IPS-15b (cell line): ENCODE measurements at regions not wholly inside any gene's neighbourhood (a gene's known extent, or its start where the extent isn't known, plus 50 kb on each side); places are given as distances from the start of the nearest gene placed in this dataset.
"Not testable (repeated sequence)": the region's sequence is repeated elsewhere in the genome, so short reads cannot be mapped to it uniquely, and the experiment has no call there.

Source experiments
- H3K27me3 ChIP-seq: one replicate; pipeline ENCODE4 v1.6.1; 2013; ENCODE audit warnings: low read length; ENCODE audit not compliant: control insufficient read depth, insufficient read depth
- H3K36me3 ChIP-seq: one replicate; pipeline ENCODE4 v1.6.1; 2013; ENCODE audit warnings: low read length; ENCODE audit not compliant: control insufficient read depth, insufficient read depth
- H3K4me1 ChIP-seq: one replicate; pipeline ENCODE4 v1.6.1; 2013; ENCODE audit warnings: mild to moderate bottlenecking, low read length; ENCODE audit not compliant: control insufficient read depth, insufficient read depth
- H3K4me3 ChIP-seq: one replicate; pipeline ENCODE4 v1.5.1; 2013; ENCODE audit warnings: low read depth, low read length
- H3K9ac ChIP-seq: one replicate; pipeline ENCODE4 v1.6.1; 2013; ENCODE audit warnings: low read depth, mild to moderate bottlenecking, low read length
- H3K9me3 ChIP-seq: one replicate; pipeline ENCODE4 v1.6.1; 2013; ENCODE audit warnings: mild to moderate bottlenecking, low read length; ENCODE audit not compliant: control insufficient read depth, insufficient read depth

DNA sequence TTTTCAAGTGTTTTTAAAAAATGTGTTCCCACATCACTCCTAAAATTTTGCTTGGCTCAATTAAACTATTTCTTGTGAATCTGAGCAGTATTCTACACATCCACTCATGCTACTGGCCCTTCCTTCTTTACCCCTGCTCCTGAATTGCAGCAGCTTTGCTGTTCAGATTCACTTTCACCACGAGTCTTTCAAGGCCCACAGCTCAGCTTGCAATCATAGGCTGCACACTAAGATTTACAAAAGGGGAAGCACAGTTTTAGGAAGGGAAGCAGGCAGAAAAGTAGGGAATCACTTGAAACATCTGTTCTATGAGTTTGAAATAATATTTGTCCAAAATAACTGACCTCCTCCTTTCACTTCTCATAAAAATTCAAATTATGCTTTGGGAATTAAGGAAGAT lies 70.9 kb upstream of the EDEM3 start:
- Histone ChIP-seq H3K9me3 (no peaks in the 10 kb centered on the region), H3K4me1 (peaks cover 6% of the 10 kb centered on the region), H3K36me3 (no peaks in the 10 kb centered on the region), H3K4me3 (no peak overlapping the region), H3K27me3 (no peaks in the 10 kb centered on the region), H3K9ac (no peak overlapping the region)

DNA sequence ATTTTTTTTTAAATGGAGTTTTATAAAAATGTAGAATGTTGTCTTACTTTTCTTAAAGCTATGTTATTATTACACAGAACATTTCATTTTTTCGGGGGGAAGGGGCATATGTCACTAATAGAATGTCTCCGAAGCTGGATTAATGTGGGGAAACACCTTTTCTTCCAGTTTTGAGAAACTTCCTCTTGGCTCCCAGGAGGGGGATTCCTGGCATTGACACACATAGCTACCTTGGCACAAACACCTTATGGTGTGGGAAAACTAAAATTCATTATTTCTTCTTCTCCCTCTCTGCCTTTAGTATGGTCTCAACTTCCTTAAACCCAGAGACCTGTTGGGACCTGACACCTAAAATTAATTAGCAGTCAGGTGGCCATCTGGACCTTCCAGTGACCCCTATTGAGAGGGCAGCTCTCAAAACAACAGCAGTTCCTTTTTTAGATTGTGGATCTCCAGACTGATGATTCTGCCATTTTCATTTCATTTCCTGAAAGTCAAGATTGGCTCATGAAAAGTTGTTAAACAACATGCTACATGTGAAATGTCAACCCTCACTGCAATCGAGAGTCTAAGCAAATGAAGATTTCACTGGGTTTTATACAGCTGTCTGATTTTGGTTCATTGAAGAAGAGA lies 70.1 kb upstream of the EDEM3 start:
- Histone ChIP-seq H3K36me3 (no peaks in the 10 kb centered on the region), H3K9ac (no peak overlapping the region), H3K27me3 (no peaks in the 10 kb centered on the region), H3K9me3 (no peaks in the 10 kb centered on the region), H3K4me1 (peaks cover 6% of the 10 kb centered on the region), H3K4me3 (no peak overlapping the region)

DNA sequence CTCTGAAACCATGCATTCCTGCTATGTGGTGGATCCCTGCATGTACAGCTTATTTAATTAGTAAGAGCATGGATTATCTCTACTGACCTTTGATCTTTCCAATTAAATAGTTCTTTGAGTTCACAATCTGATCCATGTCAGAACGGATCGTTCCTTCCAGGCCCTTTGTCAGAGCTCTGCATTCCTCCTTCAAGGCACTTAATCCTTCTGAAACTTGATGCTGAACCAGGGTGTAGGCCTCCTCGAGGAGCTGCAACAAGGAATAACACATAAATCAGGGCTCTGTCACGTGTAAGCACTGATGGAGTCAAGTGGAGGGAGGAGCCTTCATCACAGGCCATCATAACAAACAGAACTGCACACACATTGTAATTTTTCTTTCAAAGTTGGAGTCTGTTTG lies 68.4 kb upstream of the EDEM3 start:
- Histone ChIP-seq H3K4me1 (peaks cover 2% of the 10 kb centered on the region), H3K27me3 (no peaks in the 10 kb centered on the region), H3K4me3 (no peak overlapping the region), H3K9ac (no peak overlapping the region), H3K9me3 (no peaks in the 10 kb centered on the region), H3K36me3 (no peaks in the 10 kb centered on the region)

DNA sequence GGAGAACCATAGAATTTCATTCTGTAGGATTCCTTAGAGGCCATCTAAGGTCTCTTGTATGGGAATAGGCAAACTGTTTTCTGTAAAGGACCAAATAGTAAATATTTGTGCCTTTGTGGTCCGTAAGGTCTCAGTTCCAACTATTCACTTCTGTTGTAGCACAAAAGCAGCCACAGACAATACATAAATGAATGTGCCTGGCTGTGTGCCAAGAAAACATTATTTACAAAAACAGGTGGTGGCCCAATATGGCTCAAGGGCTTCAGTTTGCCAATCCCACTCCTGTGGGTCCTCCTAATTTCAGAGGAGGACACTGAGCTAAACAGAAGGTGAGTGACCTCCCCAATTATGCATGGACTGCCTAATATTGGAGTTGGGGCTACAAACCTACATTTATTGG lies 67.6 kb upstream of the EDEM3 start:
- Histone ChIP-seq H3K4me1 (no peaks in the 10 kb centered on the region), H3K4me3 (no peak overlapping the region), H3K9ac (no peak overlapping the region), H3K27me3 (no peaks in the 10 kb centered on the region), H3K9me3 (no peaks in the 10 kb centered on the region), H3K36me3 (no peaks in the 10 kb centered on the region)

DNA sequence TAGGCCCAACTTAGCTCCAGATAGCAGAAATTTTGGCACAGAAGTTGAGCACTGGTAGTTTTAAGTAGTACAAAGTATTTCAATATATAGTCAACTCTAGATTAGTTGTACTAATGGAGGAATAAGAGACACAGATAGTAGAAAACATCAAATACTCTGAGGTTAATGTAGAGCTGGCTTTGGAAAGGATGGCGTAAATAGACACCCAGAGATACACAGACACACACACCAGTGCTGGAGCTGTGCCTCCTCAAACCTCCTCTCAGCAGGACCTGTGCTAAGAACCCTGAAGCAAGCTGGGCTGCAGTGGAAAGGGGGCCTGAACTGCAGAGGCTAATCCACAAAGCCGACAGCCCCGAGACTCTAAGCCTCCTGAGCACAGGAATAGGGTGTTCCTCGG lies 67.0 kb upstream of the EDEM3 start:
- no peaks in the 10 kb centered on the region for H3K9me3 ChIP-seq
- H3K9ac ChIP-seq = no peak overlapping the region
- H3K36me3 ChIP-seq = no peaks in the 10 kb centered on the region
- H3K4me1 ChIP-seq = no peaks in the 10 kb centered on the region
- no peak overlapping the region for H3K4me3 ChIP-seq
- H3K27me3 ChIP-seq = no peaks in the 10 kb centered on the region

DNA sequence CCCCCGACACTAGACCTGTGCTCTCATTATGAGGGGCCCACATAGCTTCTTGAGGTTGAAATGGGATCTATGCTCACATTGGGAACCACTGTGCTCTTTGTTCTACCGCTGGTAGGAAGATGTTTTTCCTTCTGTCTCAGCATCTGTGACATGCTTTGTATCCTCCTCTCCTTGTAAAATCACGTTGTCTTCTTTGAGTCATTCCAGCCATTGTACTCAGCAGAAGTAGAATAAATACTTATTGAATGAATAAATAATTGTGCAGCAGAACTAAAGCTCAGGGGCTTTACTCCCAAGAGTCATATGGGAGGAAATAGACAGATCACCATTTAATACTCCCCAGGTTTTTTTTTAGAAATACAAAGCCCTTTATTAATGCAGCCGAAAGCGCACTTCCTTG lies 66.3 kb upstream of the EDEM3 start:
- no peaks in the 10 kb centered on the region for H3K4me1 ChIP-seq
- H3K36me3 ChIP-seq = no peaks in the 10 kb centered on the region
- H3K4me3 ChIP-seq = no peak overlapping the region

DNA sequence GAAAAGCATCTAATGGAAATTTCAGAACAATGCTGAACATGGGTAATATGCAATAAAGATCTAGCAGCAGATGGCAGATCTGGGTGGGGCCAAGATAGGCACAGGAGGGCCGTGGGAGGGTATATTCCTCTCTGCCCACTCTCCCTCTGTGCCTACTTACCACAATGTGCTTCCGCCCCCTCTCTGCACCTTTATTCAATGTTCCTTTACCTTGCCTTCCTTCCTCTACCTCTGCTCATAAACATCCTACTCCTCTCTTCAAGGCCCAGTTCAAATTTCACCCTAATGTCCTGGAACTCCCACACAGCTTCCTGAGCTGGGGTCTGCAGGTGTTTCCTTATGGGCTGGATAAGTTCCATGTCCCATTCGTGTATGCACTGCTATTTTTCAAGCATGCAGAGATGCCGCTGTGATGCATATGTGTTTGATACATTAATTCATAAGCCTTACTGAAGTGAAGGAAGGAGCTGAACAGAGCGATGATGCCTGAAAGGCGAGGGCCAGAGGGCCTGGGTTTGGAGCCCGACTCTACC lies 65.6 kb upstream of the EDEM3 start:
- H3K9ac ChIP-seq = no peak overlapping the region
- H3K36me3 ChIP-seq = no peaks in the 10 kb centered on the region
- H3K4me1 ChIP-seq = no peaks in the 10 kb centered on the region
- no peak overlapping the region for H3K4me3 ChIP-seq
- no peaks in the 10 kb centered on the region for H3K9me3 ChIP-seq
- H3K27me3 ChIP-seq = no peaks in the 10 kb centered on the region

More for the DNA sequence above, 66.3 kb upstream of the EDEM3 start:
- Histone ChIP-seq H3K27me3 (no peaks in the 10 kb centered on the region), H3K9ac (no peak overlapping the region), H3K9me3 (no peaks in the 10 kb centered on the region)

DNA sequence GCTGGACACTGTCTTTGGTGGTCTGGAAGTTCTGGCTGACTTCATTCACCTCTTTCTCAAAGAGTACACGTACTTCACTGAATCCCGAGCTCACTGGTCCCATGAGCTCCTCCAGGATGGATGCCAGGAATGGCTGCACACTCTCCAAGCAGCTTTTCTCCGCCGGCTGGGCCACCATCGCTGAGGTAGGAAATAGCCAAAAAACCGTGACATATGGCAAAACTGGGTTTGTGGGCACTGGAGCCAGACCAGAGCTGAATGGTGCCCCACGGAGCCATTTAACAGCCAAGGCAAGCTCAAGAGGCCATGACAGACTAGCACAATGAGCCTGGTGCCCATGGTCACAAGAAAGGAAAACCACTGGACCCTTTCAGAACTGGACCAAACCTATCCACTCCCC lies 64.0 kb upstream of the EDEM3 start:
- H3K27me3 ChIP-seq = no peaks in the 10 kb centered on the region
- H3K4me1 ChIP-seq = no peaks in the 10 kb centered on the region
- H3K9me3 ChIP-seq = no peaks in the 10 kb centered on the region
- no peak overlapping the region for H3K9ac ChIP-seq
- H3K36me3 ChIP-seq = no peaks in the 10 kb centered on the region
- H3K4me3 ChIP-seq = no peak overlapping the region

DNA sequence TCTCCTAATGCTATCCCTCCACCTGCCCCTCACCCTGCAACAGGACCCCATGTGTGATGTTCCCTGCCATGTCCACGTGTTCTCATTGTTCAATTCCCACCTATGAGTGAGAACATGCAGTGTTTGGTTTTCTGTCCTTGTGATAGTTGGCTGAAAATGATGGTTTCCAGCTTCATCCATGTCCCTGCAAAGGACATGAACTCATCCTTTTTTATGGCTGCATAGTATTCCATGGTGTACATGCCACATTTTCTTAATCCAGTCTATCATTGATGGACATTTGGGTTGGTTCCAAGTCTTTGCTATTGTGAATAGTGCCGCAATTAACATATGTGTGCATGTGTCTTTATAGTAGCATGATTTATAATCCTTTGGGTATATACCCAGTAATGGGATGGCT lies 62.3 kb upstream of the EDEM3 start:
- H3K9ac ChIP-seq, H3K4me3 ChIP-seq, H3K9me3 ChIP-seq, H3K36me3 ChIP-seq, H3K27me3 ChIP-seq, H3K4me1 ChIP-seq: not testable (repeated sequence)

DNA sequence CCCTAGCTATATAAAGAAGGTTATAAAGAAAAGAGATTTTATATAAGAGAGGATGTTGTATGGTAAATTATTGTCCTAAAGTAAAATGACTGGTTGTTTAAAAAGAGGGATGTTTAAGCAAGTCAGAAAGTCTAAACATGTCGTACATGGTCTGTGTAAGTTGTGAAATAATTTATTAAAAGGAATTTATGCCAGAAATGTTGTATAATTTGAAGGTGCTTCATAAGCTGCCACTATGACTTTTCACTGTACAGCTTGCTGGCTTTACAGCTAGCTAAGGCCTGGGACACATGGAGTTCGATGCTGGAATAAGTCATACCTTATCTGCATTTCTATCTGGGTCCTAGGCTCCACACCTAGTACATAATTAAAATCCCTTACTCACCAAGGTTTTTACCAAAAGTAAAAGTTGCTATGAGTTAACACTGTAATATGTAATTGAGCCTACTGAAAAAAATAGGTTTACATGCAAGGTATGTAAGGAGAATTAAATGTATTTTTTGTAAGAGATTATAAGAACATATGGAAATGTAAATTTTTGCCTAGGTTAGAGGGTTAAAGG lies 59.0 kb upstream of the EDEM3 start:
- H3K4me1 ChIP-seq = no peaks in the 10 kb centered on the region
- no peak overlapping the region for H3K4me3 ChIP-seq
- H3K27me3 ChIP-seq = no peaks in the 10 kb centered on the region
- H3K9me3 ChIP-seq = peaks cover 7% of the 10 kb centered on the region
- H3K9ac ChIP-seq = no peak overlapping the region
- no peaks in the 10 kb centered on the region for H3K36me3 ChIP-seq

DNA sequence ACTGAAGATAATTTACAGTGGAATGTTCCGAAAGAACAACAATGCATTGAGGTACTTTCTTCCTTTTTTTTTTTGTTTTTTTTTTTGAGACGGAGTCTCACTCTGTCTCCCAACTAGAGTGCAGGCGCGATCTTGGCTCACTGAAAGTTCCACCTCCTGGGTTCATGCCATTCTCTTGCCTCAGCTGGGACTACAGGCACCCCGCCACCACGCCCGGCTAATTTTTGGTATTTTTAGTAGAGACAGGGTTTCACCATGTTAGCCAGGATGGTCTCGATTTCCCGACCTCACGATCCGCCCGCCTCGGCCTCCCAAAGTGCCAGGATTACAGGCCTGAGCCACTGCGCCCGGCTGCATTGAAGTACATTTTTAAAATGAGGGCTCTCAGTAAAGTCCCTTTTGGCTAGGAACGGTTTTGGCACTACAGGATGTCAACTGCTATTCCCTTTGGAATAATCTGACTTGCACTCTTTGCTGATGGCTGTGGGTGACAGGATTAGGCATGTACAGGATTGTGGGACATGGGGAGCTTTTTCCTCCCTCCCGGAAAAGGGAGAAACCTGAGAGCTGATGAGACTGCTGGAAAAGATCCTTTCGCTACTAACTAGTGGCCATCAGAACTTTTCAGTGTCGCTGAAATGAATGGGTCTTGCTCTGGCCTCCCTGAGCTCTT lies 56.9 kb upstream of the EDEM3 start:
- Histone ChIP-seq H3K9me3 (peaks cover 7% of the 10 kb centered on the region), H3K27me3 (no peaks in the 10 kb centered on the region), H3K9ac (no peak overlapping the region), H3K36me3 (no peaks in the 10 kb centered on the region), H3K4me3 (no peak overlapping the region), H3K4me1 (no peaks in the 10 kb centered on the region)

DNA sequence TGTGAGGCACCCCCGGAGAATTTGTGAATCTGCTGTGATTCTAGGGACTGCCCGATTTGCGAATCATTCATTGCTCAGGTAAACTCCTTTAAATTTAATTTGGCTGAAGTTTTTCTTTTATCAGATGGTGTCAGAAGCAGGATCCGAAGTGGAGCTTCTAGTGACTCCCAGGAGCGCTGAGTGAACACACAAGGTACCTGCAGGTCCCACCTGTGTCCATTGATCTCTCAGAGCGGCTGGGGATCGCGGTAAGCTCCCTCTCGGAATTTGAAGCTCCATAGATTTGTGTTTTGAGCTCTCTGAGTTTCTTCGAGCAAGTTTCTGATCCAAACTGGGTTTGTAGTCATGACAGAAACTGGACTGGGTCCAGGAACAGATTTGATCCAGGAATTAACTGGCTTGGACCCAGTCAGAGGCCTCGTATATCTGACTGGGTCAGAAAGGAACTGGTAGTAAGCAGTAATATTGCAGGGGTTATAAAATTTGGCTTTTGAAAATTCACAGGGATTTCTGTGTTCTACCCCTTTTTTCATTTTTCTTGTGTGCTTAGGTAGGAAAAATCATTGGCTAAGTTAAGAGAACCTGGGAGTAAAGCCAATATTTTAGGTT lies 56.2 kb upstream of the EDEM3 start:
- no peak overlapping the region for H3K4me3 ChIP-seq
- H3K36me3 ChIP-seq = no peaks in the 10 kb centered on the region
- H3K9ac ChIP-seq = no peak overlapping the region
- H3K9me3 ChIP-seq = peaks cover 7% of the 10 kb centered on the region
- no peaks in the 10 kb centered on the region for H3K4me1 ChIP-seq
- H3K27me3 ChIP-seq = no peaks in the 10 kb centered on the region
